ENCODE measurements at regions not wholly inside any gene's neighbourhood (a gene's known extent, or its start where the extent isn't known, plus 50 kb on each side); places are given as distances from the start of the nearest gene placed in this dataset.

- CTCF ChIA-PET: no interaction called here
Observed at GRCh38 chr4:129682586-129682985, 586.6 kb downstream of the C4orf33 start.

More at GRCh38 chr4:129682586-129682985, 586.6 kb downstream of the C4orf33 start:
- no peaks in the 10 kb centered on the region for H3K27me3 ChIP-seq (ENCODE audit: control insufficient read depth, insufficient read depth, low read length)
- no peak overlapping the region for H3K4ac ChIP-seq (ENCODE audit: low read depth, low read length)
- no peaks in the 10 kb centered on the region for H3K79me1 ChIP-seq (ENCODE audit: low read depth in 1 of 2, low read length in 2 of 2)
- no peak overlapping the region for H2BK15ac ChIP-seq (ENCODE audit: low read depth, low read length)
- intact Hi-C loops (cut with micrococcal nuclease): no loop called here
- no peak overlapping the region for H3K18ac ChIP-seq (ENCODE audit: low read depth, low read length)
- H4K8ac ChIP-seq (ENCODE audit: low read depth in 2 of 2, low read length in 2 of 2): no peak overlapping the region
- H3K36me3 ChIP-seq (ENCODE audit: control insufficient read depth, insufficient read depth, low read length): no peaks in the 10 kb centered on the region
- no peak overlapping the region for H3K9ac ChIP-seq (ENCODE audit: low read depth, low read length)
- POLR2A ChIA-PET (ENCODE audit: unreplicated experiment): no interaction called here
- no peak overlapping the region for H2AK9ac ChIP-seq (replicated peaks; ENCODE audit: low read depth, low read length, poor library complexity)
- ATAC-seq (ENCODE audit: low read depth): no peak
- H4K91ac ChIP-seq (ENCODE audit: insufficient read depth, low read depth, low read length): no peak overlapping the region
- H3K4me2 ChIP-seq (ENCODE audit: low read depth, low read length): no peak overlapping the region
- H3K27ac ChIP-seq (ENCODE audit: insufficient read depth, low read length): no peak overlapping the region
- no peak overlapping the region for H2AK5ac ChIP-seq (ENCODE audit: low read depth, low read length)
- no peaks in the 10 kb centered on the region for H3K4me1 ChIP-seq (ENCODE audit: control insufficient read depth, insufficient read depth, low read length)
- H2BK5ac ChIP-seq (ENCODE audit: low read depth, low read length, poor library complexity, severe bottlenecking): no peak overlapping the region
- no peak overlapping the region for H3K23ac ChIP-seq (ENCODE audit: low read depth, low read length)
- no peak overlapping the region for H2AFZ ChIP-seq (replicated peaks; ENCODE audit: low read length, poor library complexity)
- no TSS peak for BruUV-seq (replicated peaks)
- no peak for DNase-seq
- H2BK20ac ChIP-seq (ENCODE audit: low read depth, low read length): no peak overlapping the region
- TF ChIP-seq MAFK (IDR thresholded peaks at IDR 0.05; ENCODE audit: low read depth, low read length): no peak
- TF ChIP-seq POLR2A (IDR thresholded peaks at IDR 0.05; ENCODE audit: low read depth, low read length): no peak
- TF ChIP-seq SMC3 (IDR thresholded peaks at IDR 0.05; ENCODE audit: low read depth, low read length): no peak
- TF ChIP-seq, protein P1, sequence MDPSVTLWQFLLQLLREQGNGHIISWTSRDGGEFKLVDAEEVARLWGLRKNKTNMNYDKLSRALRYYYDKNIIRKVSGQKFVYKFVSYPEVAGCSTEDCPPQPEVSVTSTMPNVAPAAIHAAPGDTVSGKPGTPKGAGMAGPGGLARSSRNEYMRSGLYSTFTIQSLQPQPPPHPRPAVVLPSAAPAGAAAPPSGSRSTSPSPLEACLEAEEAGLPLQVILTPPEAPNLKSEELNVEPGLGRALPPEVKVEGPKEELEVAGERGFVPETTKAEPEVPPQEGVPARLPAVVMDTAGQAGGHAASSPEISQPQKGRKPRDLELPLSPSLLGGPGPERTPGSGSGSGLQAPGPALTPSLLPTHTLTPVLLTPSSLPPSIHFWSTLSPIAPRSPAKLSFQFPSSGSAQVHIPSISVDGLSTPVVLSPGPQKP (IDR thresholded peaks at IDR 0.05; ENCODE audit: borderline replicate concordance, low read depth, low read length): no peak
- no peak for TF ChIP-seq CTCF (conservative IDR thresholded peaks at IDR 0.05; ENCODE audit: low read depth, low read length)
- no peak for TF ChIP-seq MAZ (IDR thresholded peaks at IDR 0.05; ENCODE audit: borderline replicate concordance, low read depth, low read length)
- no peak for TF ChIP-seq RAD21 (IDR thresholded peaks at IDR 0.05; ENCODE audit: low read length)
- no peak for TF ChIP-seq NFE2L2 (IDR thresholded peaks at IDR 0.05; ENCODE audit: low read depth, low read length)
- TF ChIP-seq FOS (IDR thresholded peaks at IDR 0.05; ENCODE audit: low read depth, low read length): no peak
- TF ChIP-seq, protein P2, sequence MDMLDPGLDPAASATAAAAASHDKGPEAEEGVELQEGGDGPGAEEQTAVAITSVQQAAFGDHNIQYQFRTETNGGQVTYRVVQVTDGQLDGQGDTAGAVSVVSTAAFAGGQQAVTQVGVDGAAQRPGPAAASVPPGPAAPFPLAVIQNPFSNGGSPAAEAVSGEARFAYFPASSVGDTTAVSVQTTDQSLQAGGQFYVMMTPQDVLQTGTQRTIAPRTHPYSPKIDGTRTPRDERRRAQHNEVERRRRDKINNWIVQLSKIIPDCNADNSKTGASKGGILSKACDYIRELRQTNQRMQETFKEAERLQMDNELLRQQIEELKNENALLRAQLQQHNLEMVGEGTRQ (IDR thresholded peaks at IDR 0.05; ENCODE audit: low read depth, low read length): no peak
- TF ChIP-seq CEBPB (IDR thresholded peaks at IDR 0.05; ENCODE audit: low read depth, low read length): no peak
- H4K5ac ChIP-seq (ENCODE audit: low read depth, low read length): no peak overlapping the region
- dilution Hi-C loops (cut with HindIII; ENCODE audit: low sequenced_read_pairs, unreplicated experiment): no loop called here
- WGBS, 2 experiments (ENCODE audit: extremely low coverage in 2 of 2, insufficient read length in 1 of 2): no CpG with 5 or more reads among the region's 1 CpG
- peaks cover 8% of the 10 kb centered on the region for H3K9me3 ChIP-seq (ENCODE audit: control insufficient read depth, insufficient read depth, low read length)
- no peaks in the 10 kb centered on the region for H3K9me1 ChIP-seq (ENCODE audit: insufficient read depth, low read length)
- H4K20me1 ChIP-seq (ENCODE audit: insufficient read depth, low read length): no peaks in the 10 kb centered on the region
- in situ Hi-C loops (cut with MboI; ENCODE audit: low sequenced_read_pairs): no loop called here
- H3K56ac ChIP-seq (ENCODE audit: extremely low read depth, insufficient read depth, low read length): no peak overlapping the region
- no peak overlapping the region for H3K14ac ChIP-seq (replicated peaks; ENCODE audit: low read depth, low read length)
- H2BK120ac ChIP-seq (ENCODE audit: low read depth, low read length): no peak overlapping the region
- no peak overlapping the region for H3K4me3 ChIP-seq (ENCODE audit: insufficient read depth, low read depth, low read length)

Measured in IMR-90 (cell line).